Tibial nerve (tissue), 4 donors: ENCODE measurements at regions not wholly inside any gene's neighbourhood (a gene's known extent, or its start where the extent isn't known, plus 50 kb on each side); places are given as distances from the start of the nearest gene placed in this dataset.
A peak's percentile ranks its signal among the peaks of the same experiment; 100 is the strongest.

Experiments
- DNase-seq, 2 donors: peaks; one replicate each; pipeline ENCODE4 v3.0.0-alpha.2; 2019; ENCODE audit warnings: low spot score in 2 of 2
- H3K27ac ChIP-seq, 4 donors: fragments of 200-600 bp; sonication (generic) in 3 of 4; one replicate each; pipeline ENCODE4 v1.5.1; 2017 to 2019; ENCODE audit warnings: mild to moderate bottlenecking in 1 of 4
- H3K27me3 ChIP-seq, 2 donors: fragments of 200-600 bp; sonication (generic) in 1 of 2; one replicate each; pipeline versions ENCODE4 v1.5.1 to v1.6.0; 2017 to 2019
- H3K36me3 ChIP-seq, 3 donors: fragments of 200-600 bp; sonication (generic); one replicate each; pipeline ENCODE4 v1.5.1; 2018 to 2019
- H3K4me1 ChIP-seq, 4 donors: fragments of 200-600 bp; sonication (generic) in 3 of 4; one replicate each; pipeline ENCODE4 v1.5.1; 2017 to 2019
- H3K4me3 ChIP-seq, 4 donors: fragments of 200-600 bp; sonication (generic) in 3 of 4; one replicate each; pipeline ENCODE4 v1.5.1; 2017 to 2019; ENCODE audit warnings: mild to moderate bottlenecking in 1 of 4, moderate library complexity in 1 of 4
- H3K9me3 ChIP-seq, 4 donors: fragments of 200-600 bp; sonication (generic) in 3 of 4; one replicate each; pipeline ENCODE4 v1.5.1; 2017 to 2019
- CTCF ChIP-seq, 5 experiments: fragments of 200-600 bp in 3 of 5; fragments of 450-650 bp in 2 of 5; sonication (generic) in 3 of 5; IDR thresholded peaks; one replicate each; pipeline ENCODE4 v1.5.1; 2016 to 2019; ENCODE audit warnings: antibody characterized with exemption in 5 of 5, mild to moderate bottlenecking in 3 of 5, moderate library complexity in 2 of 5
- EP300 ChIP-seq, 2 donors: sonication (generic); formaldehyde crosslinking; IDR thresholded peaks; one replicate each; pipeline ENCODE4 v1.6.1; 2017; ENCODE audit warnings: antibody characterized with exemption in 2 of 2, mild to moderate bottlenecking in 1 of 2
- POLR2A ChIP-seq, 2 donors: fragments of 450-650 bp; IDR thresholded peaks; one replicate each; pipeline ENCODE4 v1.6.1; 2017; ENCODE audit warnings: antibody characterized with exemption in 2 of 2, mild to moderate bottlenecking in 2 of 2, moderate library complexity in 2 of 2
- WGBS, 2 donors: methylation state at CpG; one replicate each; pipeline ENCODE4 v1.1.5; 2018; 5-methylcytosine and 5-hydroxymethylcytosine counted together

GRCh38 chr13:77397636-77398035 lies 70.7 kb upstream of the MYCBP2 start:
- TF ChIP-seq CTCF (IDR thresholded peaks at IDR 0.05) (no peak), EP300 (IDR thresholded peaks at IDR 0.05) (no peak), POLR2A (IDR thresholded peaks at IDR 0.05) (no peak)
- Histone ChIP-seq H3K27me3 (no peaks in the 10 kb centered on the region), H3K27ac (no peak overlapping the region), H3K36me3 (no peaks in the 10 kb centered on the region), H3K4me1 (no peaks in the 10 kb centered on the region), H3K9me3 (no peaks in the 10 kb centered on the region), H3K4me3 (no peak overlapping the region)
- 46 to 57% methylated on average over 2 of the region's 2 CpGs for WGBS, 2 donors
- DNase-seq = no peak

- no peaks in the 10 kb centered on the region for H3K27me3 ChIP-seq
- no peak for DNase-seq
- no peak overlapping the region for H3K4me3 ChIP-seq
- TF ChIP-seq POLR2A (IDR thresholded peaks at IDR 0.05) = no peak
- no peak for TF ChIP-seq CTCF (IDR thresholded peaks at IDR 0.05)
- TF ChIP-seq EP300 (IDR thresholded peaks at IDR 0.05) = no peak
- no peaks in the 10 kb centered on the region for H3K9me3 ChIP-seq
- H3K27ac ChIP-seq = no peak overlapping the region
- H3K36me3 ChIP-seq = no peaks in the 10 kb centered on the region
- peaks cover 0 to 44% (median 5%) of the 10 kb centered on the region in 4 donors for H3K4me1 ChIP-seq
Measured at GRCh38 chr13:77391475-77391874, 64.6 kb upstream of the MYCBP2 start.

- WGBS, 2 donors = 53 to 61% methylated on average over 3 of the region's 3 CpGs
- no peaks in the 10 kb centered on the region for H3K36me3 ChIP-seq
- no peaks in the 10 kb centered on the region for H3K27me3 ChIP-seq
- H3K27ac ChIP-seq = peak overlapping the region in 2 of 4 donors; percentile 53 to 86
- H3K4me1 ChIP-seq = peaks cover 0 to 44% (median 5%) of the 10 kb centered on the region in 4 donors
- H3K4me3 ChIP-seq = no peak overlapping the region
- DNase-seq = peak in 1 of 2 donors; percentile 29
- H3K9me3 ChIP-seq = no peaks in the 10 kb centered on the region
- TF ChIP-seq EP300 (IDR thresholded peaks at IDR 0.05) = peak in 1 of 2 donors; percentile 82
- TF ChIP-seq CTCF (IDR thresholded peaks at IDR 0.05) = no peak
Measured at GRCh38 chr13:77390391-77390790, 63.5 kb upstream of the MYCBP2 start.

GRCh38 chr13:77389625-77390000 lies 62.7 kb upstream of the MYCBP2 start:
- Histone ChIP-seq H3K9me3 (no peaks in the 10 kb centered on the region), H3K36me3 (no peaks in the 10 kb centered on the region), H3K4me1 (peaks cover 0 to 44% (median 5%) of the 10 kb centered on the region in 4 donors), H3K4me3 (no peak overlapping the region), H3K27me3 (no peaks in the 10 kb centered on the region), H3K27ac (peak overlapping the region in 1 of 4 donors; percentile 86)
- TF ChIP-seq CTCF (IDR thresholded peaks at IDR 0.05) = no peak
- no peak for TF ChIP-seq EP300 (IDR thresholded peaks at IDR 0.05)
- TF ChIP-seq POLR2A (IDR thresholded peaks at IDR 0.05) = no peak
- no peak for DNase-seq

- Histone ChIP-seq H3K4me3 (no peak overlapping the region), H3K27me3 (no peaks in the 10 kb centered on the region), H3K36me3 (no peaks in the 10 kb centered on the region), H3K4me1 (peaks cover 0 to 46% (median 5%) of the 10 kb centered on the region in 4 donors), H3K27ac (peak overlapping the region in 2 of 4 donors; percentile 77 to 86), H3K9me3 (no peaks in the 10 kb centered on the region)
- DNase-seq = no peak
- TF ChIP-seq EP300 (IDR thresholded peaks at IDR 0.05) = no peak
- TF ChIP-seq POLR2A (IDR thresholded peaks at IDR 0.05) = no peak
- TF ChIP-seq CTCF (IDR thresholded peaks at IDR 0.05) = no peak
- WGBS, 2 donors = 59 to 66% methylated on average over 4 of the region's 4 CpGs
Measured at GRCh38 chr13:77388944-77389624, 62.2 kb upstream of the MYCBP2 start.
